Common myeloid progenitor, CD34-positive (primary cell): ENCODE measurements at regions not wholly inside any gene's neighbourhood (a gene's known extent, or its start where the extent isn't known, plus 50 kb on each side); places are given as distances from the start of the nearest gene placed in this dataset.
A peak's percentile ranks its signal among the peaks of the same experiment; 100 is the strongest.
"Not testable (repeated sequence)": the region's sequence is repeated elsewhere in the genome, so short reads cannot be mapped to it uniquely, and the experiment has no call there.

ENCODE experiments used
- CTCF ChIA-PET: fragments of 350-600 bp; sonication (Branson Sonifier 250); formaldehyde crosslinking; loops from one replicate; lab custom pipeline; 2021; ENCODE audit warnings: antibody characterized with exemption; lab: Charles Lee
- POLR2A ChIA-PET: fragments of 350-600 bp; sonication (Branson Sonifier 250); formaldehyde crosslinking; loops from one replicate; lab custom pipeline; 2021; ENCODE audit warnings: antibody characterized with exemption; lab: Charles Lee
- DNase-seq, 3 donors: peaks; one replicate each; pipeline versions ENCODE4 v3.0.0 to v3.0.0-alpha.2; 2013
- H3K27ac ChIP-seq, 2 experiments: 1 replicate in 1 of 2; 2 replicates in 1 of 2; pipeline ENCODE4 v1.7.0; 2013; ENCODE audit warnings: inconsistent platforms in 2 of 2, low read length in 2 of 2, mild to moderate bottlenecking in 2 of 2, low read depth in 1 of 2, moderate library complexity in 1 of 2; ENCODE audit not compliant: severe bottlenecking in 2 of 2, insufficient read depth in 1 of 2, poor library complexity in 1 of 2
- H3K27me3 ChIP-seq, 5 experiments: replicated peaks in 2 of 5; 1 replicate in 3 of 5; 2 replicates in 2 of 5; pipeline versions ENCODE4 v1.6.1 to v1.7.0; 2013; ENCODE audit warnings: low read length in 4 of 5, mild to moderate bottlenecking in 2 of 5, moderate library complexity in 2 of 5, inconsistent platforms in 1 of 5; ENCODE audit not compliant: insufficient read depth in 5 of 5, control insufficient read depth in 4 of 5
- H3K36me3 ChIP-seq, 4 experiments: 1 replicate in 2 of 4; 2 replicates in 2 of 4; pipeline versions ENCODE4 v1.6.1 to v1.7.0; 2013; ENCODE audit warnings: low read length in 3 of 4, control low read depth in 1 of 4, mild to moderate bottlenecking in 1 of 4; ENCODE audit not compliant: control insufficient read depth in 4 of 4, insufficient read depth in 4 of 4
- H3K4me1 ChIP-seq, 4 experiments: 1 replicate in 3 of 4; 2 replicates in 1 of 4; pipeline versions ENCODE4 v1.6.1 to v1.7.1; 2013; ENCODE audit warnings: low read length in 3 of 4, mild to moderate bottlenecking in 3 of 4, control low read depth in 1 of 4, inconsistent platforms in 1 of 4, moderate library complexity in 1 of 4; ENCODE audit not compliant: control insufficient read depth in 4 of 4, insufficient read depth in 4 of 4; ENCODE audit errors: control extremely low read depth in 1 of 4
- H3K4me3 ChIP-seq, 7 experiments: 1 replicate in 4 of 7; 2 replicates in 3 of 7; pipeline versions ENCODE4 v1.5.1 to v1.7.0; 2013; ENCODE audit warnings: mild to moderate bottlenecking in 7 of 7, low read length in 6 of 7, moderate library complexity in 6 of 7, inconsistent platforms in 2 of 7, low read depth in 2 of 7, control low read depth in 1 of 7; ENCODE audit not compliant: insufficient read depth in 4 of 7, control insufficient read depth in 1 of 7; ENCODE audit errors: extremely low read depth in 1 of 7
- H3K9me3 ChIP-seq, 5 experiments: 1 replicate in 4 of 5; 2 replicates in 1 of 5; pipeline versions ENCODE4 v1.6.1 to v1.7.1; 2013; ENCODE audit warnings: low read length in 4 of 5, mild to moderate bottlenecking in 2 of 5, inconsistent platforms in 1 of 5, low read depth in 1 of 5, moderate library complexity in 1 of 5; ENCODE audit not compliant: control insufficient read depth in 4 of 5, insufficient read depth in 2 of 5; ENCODE audit errors: control extremely low read depth in 1 of 5
- WGBS: methylation state at CpG from one replicate; pipeline ENCODE4 v1.1.5; 2013; ENCODE audit not compliant: insufficient coverage; 5-methylcytosine and 5-hydroxymethylcytosine counted together

- Histone ChIP-seq H3K27ac (no peak overlapping the region), H3K36me3 (no peaks in the 10 kb centered on the region), H3K4me3 (no peak overlapping the region), H3K27me3 (peaks cover 5 to 59% (median 25%) of the 10 kb centered on the region in 5 experiments), H3K9me3 (no peaks in the 10 kb centered on the region), H3K4me1 (no peaks in the 10 kb centered on the region)
- POLR2A ChIA-PET = no interaction called here
- no peak for DNase-seq
- 54% methylated on average over 4 of the region's 4 CpGs for WGBS
- CTCF ChIA-PET = interaction anchor here (1.2 to 2.2 kb wide), 6 partner anchors 9 to 365 kb away, joined by 3 to 6 read pairs (median 4); no protein-coding TSS in a partner anchor
Measured at GRCh38 chr11:45407226-45407625, 121.1 kb upstream of the SYT13 start.

GRCh38 chr11:45405916-45406670 is 120.0 kb upstream of the SYT13 start:
- DNase-seq = peak; percentile 22 to 51 (median 43)
- Histone ChIP-seq H3K27ac (no peak overlapping the region), H3K9me3 (no peaks in the 10 kb centered on the region), H3K36me3 (no peaks in the 10 kb centered on the region), H3K4me1 (no peaks in the 10 kb centered on the region), H3K4me3 (no peak overlapping the region), H3K27me3 (peaks cover 0 to 51% (median 17%) of the 10 kb centered on the region in 5 experiments)
- WGBS = 88% methylated on average over 1 of the region's 3 CpGs
- ChIA-PET POLR2A (no interaction called here), CTCF (interaction anchor here (1.2 to 2.2 kb wide), 8 partner anchors 8 to 366 kb away, joined by 3 to 6 read pairs (median 5); no protein-coding TSS in a partner anchor)

GRCh38 chr11:45403521-45403920 is 117.4 kb upstream of the SYT13 start:
- H3K27ac ChIP-seq, H3K36me3 ChIP-seq, DNase-seq, H3K4me3 ChIP-seq, H3K4me1 ChIP-seq, POLR2A ChIA-PET, H3K9me3 ChIP-seq: not testable (repeated sequence)
- no CpG with 5 or more reads among the region's 1 CpG for WGBS
- CTCF ChIA-PET = interaction anchor here (1.3 kb wide), 1 partner anchor 251 kb away, joined by 3 read pairs; no protein-coding TSS in a partner anchor
- peaks cover 0 to 46% (median 11%) of the 10 kb centered on the region in 5 experiments for H3K27me3 ChIP-seq

GRCh38 chr11:45402049-45402630 is 116.0 kb upstream of the SYT13 start:
- no peak for DNase-seq
- H3K36me3 ChIP-seq = no peaks in the 10 kb centered on the region
- no peak overlapping the region for H3K4me3 ChIP-seq
- WGBS = no CpG with 5 or more reads among the region's 1 CpG
- ChIA-PET POLR2A (no interaction called here), CTCF (interaction anchor here (0.7 to 1.0 kb wide), 2 partner anchors 218 to 369 kb away, joined by 3 read pairs; no protein-coding TSS in a partner anchor)
- no peak overlapping the region for H3K27ac ChIP-seq
- peaks cover 0 to 36% (median 12%) of the 10 kb centered on the region in 5 experiments for H3K27me3 ChIP-seq
- H3K4me1 ChIP-seq = no peaks in the 10 kb centered on the region
- no peaks in the 10 kb centered on the region for H3K9me3 ChIP-seq

- ChIA-PET CTCF (interaction anchor here (3.3 kb wide), 1 partner anchor 29 kb away, joined by 17 read pairs; no protein-coding TSS in a partner anchor), POLR2A (no interaction called here)
- no peaks in the 10 kb centered on the region for H3K36me3 ChIP-seq
- peaks cover 0 to 33% (median 19%) of the 10 kb centered on the region in 5 experiments for H3K27me3 ChIP-seq
- no peaks in the 10 kb centered on the region for H3K4me1 ChIP-seq
- H3K9me3 ChIP-seq = no peaks in the 10 kb centered on the region
- H3K27ac ChIP-seq = no peak overlapping the region
- no peak overlapping the region for H3K4me3 ChIP-seq
- 99% methylated on average over 8 of the region's 8 CpGs for WGBS
- DNase-seq = no peak
Measured at GRCh38 chr11:45400591-45400990, 114.5 kb upstream of the SYT13 start.

GRCh38 chr11:45399166-45399565 is 113.0 kb upstream of the SYT13 start:
- H3K36me3 ChIP-seq = no peaks in the 10 kb centered on the region
- no peak overlapping the region for H3K27ac ChIP-seq
- H3K9me3 ChIP-seq = no peaks in the 10 kb centered on the region
- WGBS = 94% methylated on average over 2 of the region's 3 CpGs
- no peak overlapping the region for H3K4me3 ChIP-seq
- DNase-seq = no peak
- CTCF ChIA-PET = interaction anchor here (1.1 to 3.3 kb wide), 3 partner anchors 12 to 28 kb away, joined by 5 to 17 read pairs (median 5); no protein-coding TSS in a partner anchor
- POLR2A ChIA-PET = no interaction called here
- no peaks in the 10 kb centered on the region for H3K4me1 ChIP-seq
- H3K27me3 ChIP-seq = peaks cover 0 to 28% (median 19%) of the 10 kb centered on the region in 5 experiments

GRCh38 chr11:45398325-45398724 is 112.2 kb upstream of the SYT13 start:
- no peak for DNase-seq
- Histone ChIP-seq H3K9me3 (no peaks in the 10 kb centered on the region), H3K27me3 (peaks cover 0 to 27% (median 21%) of the 10 kb centered on the region in 5 experiments), H3K27ac (no peak overlapping the region), H3K36me3 (no peaks in the 10 kb centered on the region), H3K4me1 (no peaks in the 10 kb centered on the region), H3K4me3 (no peak overlapping the region)
- POLR2A ChIA-PET = no interaction called here
- WGBS = 97% methylated on average over 8 of the region's 8 CpGs
- CTCF ChIA-PET = interaction anchor here (3.3 kb wide), 1 partner anchor 27 kb away, joined by 17 read pairs; no protein-coding TSS in a partner anchor
